HG03460 (cell line): ENCODE measurements at regions not wholly inside any gene's neighbourhood (a gene's known extent, or its start where the extent isn't known, plus 50 kb on each side); places are given as distances from the start of the nearest gene placed in this dataset.

Experiments used
- ATAC-seq: cut with Tn5 transposase; IDR thresholded peaks from one replicate; pipeline ENCODE4 v1.9.1; 2021; ENCODE audit not compliant: unreplicated experiment

DNA sequence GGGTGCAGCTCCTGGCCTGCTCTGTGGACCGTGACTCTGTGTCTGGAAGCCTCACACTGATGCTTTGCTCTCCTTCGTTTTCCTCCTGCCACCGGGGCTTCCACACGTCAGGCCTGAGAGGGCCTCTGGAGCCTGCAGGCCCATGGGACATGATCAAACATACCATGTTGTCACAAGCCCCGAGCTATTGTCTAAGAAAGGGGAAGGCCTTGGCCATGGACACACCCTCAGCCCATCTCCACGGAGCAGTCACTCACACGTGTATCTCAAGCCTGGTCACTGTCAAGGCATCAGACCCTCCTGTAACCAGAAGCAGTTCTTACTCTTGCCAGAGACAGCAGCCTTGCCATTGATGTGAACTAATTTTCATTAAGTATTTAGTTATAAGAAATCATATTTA, 814.1 kb upstream of the SALL3 start:
- no peak for ATAC-seq

DNA sequence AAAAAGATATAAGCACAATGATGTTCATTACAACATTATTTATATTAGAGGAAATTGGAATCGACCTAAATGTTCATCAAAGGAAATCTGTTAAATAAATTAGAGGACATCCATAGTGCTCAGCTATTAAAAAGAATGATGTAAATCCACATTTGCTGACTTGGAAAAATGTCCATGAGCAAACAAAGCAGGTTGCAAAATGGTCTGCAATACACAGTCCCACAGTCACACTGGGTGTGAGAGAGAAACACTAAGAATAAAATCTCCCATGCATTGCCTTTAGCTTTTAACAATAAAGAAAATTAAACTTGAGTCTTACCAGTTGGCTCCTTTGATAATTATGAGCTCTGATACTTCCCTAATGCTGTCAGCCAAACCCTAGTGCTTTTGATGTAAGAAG, 811.1 kb upstream of the SALL3 start:
- no peak for ATAC-seq

DNA sequence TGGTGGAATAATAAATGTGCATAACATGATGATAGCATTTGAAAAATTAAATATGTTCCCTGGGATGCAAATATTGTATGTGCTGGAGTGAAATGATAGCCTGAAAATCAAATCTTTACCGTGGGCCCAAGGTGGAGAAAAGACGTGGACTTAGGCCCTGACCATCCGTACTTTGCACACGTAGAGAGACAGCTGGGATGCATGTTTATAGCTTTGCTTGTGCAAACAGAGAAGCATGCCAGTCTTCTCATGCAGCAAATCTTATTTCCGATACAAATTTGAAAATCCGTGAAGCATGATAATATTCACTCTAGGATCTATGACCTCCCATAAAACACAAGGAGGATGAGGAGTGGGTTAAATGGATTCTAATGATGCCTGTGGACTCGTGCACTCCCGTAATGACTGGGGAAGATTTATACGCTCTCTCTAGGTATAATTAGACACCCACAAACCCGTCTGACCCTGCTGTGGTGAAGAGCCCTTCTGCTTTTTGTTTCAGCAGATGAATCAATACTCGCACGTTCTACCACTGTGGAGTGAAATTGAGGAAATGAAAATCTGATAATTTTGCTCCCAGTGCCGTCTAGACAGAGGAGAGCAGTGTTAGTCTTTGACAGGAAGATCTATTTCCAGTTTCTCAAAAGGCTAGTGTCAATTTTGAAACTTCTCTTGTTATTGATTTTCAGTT, 810.3 kb upstream of the SALL3 start:
- no peak for ATAC-seq

- ATAC-seq: no peak
Measured at GRCh38 chr18:78171954-78172353, 807.7 kb upstream of the SALL3 start.

GRCh38 chr18:78174737-78175136, 804.9 kb upstream of the SALL3 start:
- ATAC-seq: no peak

DNA sequence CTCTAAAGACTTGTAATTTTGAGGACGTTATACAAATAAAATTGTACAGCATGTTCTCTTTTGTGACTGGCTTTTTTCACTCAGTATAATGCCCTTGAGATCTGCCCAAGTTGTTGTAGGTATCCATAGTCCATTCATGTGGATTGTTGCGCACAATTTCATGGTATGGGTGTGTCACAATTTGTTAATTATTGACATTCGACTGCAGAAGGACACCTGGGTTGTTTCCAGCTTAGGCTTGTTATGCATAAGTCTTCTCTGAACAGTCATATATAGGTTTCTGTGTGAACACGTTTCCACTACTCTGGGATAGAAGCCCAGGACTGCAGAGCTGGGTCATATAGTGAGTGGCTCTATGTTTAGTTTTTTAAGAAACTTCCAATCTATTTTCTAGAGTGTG, 800.8 kb upstream of the SALL3 start:
- ATAC-seq: no peak

DNA sequence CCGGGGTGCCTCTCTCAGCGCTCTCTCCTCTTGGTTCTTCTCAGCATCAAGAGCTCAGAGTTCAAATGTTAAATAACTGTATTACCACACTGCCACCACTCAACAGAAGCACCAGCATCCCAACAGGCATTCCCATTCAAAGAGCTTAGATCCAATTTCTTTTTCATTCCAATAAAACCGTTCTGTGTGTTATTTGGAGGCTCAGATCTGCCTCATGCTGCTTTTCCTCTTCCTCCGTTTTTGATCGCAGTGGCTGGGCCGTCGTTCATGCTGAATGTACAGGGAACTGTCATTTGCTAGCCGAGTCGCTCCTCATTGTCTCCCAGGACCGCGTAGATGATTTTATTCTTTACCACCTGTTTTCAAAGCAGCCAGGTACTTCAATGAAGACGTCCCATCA, 798.9 kb upstream of the SALL3 start:
- ATAC-seq: no peak

DNA sequence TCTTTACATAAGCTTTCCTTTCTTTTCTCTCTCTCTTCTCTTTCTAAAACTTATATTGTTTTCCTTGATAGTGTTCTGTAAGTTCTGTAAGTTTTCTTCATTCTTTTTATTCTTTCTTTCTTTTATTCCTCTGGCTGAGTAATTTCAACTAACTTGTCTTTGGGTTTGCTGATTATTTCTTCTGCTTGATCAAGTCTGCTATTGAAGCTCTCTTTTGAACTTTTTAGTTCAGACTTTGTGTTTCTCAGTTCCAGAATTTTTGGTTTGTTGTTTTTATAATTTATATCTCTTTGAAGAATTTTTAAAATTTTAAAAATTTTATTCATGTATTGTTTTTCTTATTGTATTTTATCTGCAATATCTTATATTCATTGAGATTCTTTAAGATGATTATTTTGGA, 795.8 kb upstream of the SALL3 start:
- ATAC-seq: no peak

DNA sequence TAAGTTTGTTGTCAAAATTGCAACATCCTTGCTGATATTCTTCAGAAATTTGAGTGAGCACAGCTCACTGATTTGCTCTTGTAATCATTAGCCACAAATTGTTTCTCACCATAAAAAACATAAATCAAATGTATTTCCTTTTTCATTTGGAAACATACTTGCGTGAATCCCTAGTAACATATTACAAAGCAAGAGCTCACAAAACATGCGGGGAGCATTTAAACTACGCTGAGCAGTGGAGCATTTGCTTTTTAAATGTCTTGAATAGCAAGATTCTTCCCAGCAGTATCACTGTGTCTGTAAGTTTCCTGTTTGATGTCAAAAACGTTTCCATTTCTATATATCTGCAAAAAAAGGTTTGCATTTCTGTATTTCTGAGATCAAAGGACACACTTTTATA, 788.3 kb upstream of the SALL3 start:
- ATAC-seq: no peak

DNA sequence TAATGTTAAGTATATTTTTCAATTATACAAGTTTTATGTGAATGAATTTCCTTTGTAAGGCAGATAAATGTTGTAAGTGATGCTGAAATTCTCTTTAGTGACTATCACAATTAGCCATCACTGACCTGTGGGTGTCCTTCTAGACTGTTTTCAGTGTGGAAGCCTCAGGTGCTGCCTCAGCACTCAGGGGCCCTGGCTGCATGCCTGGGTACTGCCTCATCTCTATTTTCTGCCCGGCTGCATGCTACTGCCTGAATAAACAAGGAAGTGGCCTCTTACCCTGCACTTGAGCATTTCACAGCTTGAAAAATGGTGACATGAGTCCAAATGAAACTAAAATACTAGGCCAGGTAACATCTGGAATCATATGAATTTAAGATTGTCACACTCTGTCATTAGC, 787.6 kb upstream of the SALL3 start:
- no peak for ATAC-seq

DNA sequence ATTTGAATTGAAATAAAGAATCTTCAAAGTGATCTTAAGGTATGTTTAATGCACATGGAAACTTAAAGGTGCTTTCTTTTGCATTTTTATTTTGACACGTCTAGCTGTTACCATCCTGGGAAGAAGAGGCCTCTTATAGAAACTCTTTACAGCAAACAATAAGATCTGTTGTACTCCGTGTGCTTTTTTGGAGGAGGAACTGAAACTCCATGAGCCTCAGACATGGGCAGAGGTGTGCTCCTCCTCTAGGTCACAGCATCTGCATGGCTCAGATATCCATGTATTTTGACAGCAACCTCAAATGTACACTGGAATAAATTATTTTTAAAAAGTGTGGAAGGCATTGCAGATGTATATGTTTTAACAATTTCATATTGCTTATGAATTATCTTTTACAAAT, 783.3 kb upstream of the SALL3 start:
- no peak for ATAC-seq

DNA sequence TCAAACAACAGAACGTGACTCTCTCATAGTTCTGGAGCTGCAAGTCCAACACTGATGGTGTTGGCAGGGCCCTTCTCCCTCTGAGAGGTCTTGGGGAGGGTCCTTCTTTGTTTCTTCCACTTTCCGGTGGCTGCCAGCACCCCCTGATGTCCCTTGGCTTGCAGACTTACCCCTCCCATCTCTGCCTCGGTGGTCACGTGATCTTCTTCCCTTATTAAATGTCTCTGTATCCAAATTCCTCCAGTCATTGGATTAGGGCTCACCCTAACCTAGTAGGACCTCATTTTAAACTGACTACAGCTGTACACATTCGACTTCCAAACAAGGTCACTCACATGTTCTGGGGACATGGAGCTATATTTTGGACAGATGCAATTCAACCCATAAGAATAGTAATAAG, 780.6 kb upstream of the SALL3 start:
- ATAC-seq: no peak

- no peak for ATAC-seq
Measured at GRCh38 chr18:78199611-78200010, 780.0 kb upstream of the SALL3 start.

- ATAC-seq: no peak
Measured at GRCh38 chr18:78207942-78208341, 771.7 kb upstream of the SALL3 start.

GRCh38 chr18:78208461-78208860, 771.2 kb upstream of the SALL3 start:
- ATAC-seq: no peak

- no peak for ATAC-seq
Measured at GRCh38 chr18:78213361-78213994, 766.1 kb upstream of the SALL3 start.

DNA sequence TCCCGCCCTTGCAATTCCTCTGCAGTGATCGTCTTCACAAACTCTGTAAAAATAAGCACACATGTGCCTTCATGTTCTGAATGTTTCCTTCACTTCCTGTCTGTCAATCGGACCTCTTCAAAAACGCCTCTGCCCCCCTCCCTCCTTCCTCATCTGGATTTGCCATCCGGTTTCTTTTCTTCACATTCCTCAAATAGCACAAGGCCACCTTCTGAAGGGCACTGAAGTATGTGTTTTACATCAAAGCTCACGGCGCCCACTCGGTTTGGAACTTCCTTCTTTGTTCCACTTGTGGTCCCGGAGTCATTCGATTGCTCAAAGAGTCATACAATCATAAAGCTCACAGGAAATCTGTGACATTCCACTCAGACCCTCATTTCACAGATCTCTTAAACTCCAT, 758.1 kb upstream of the SALL3 start:
- no peak for ATAC-seq

- no peak for ATAC-seq
Measured at GRCh38 chr18:78228974-78229373, 750.6 kb upstream of the SALL3 start.

GRCh38 chr18:78230911-78231310, 748.7 kb upstream of the SALL3 start:
- no peak for ATAC-seq

DNA sequence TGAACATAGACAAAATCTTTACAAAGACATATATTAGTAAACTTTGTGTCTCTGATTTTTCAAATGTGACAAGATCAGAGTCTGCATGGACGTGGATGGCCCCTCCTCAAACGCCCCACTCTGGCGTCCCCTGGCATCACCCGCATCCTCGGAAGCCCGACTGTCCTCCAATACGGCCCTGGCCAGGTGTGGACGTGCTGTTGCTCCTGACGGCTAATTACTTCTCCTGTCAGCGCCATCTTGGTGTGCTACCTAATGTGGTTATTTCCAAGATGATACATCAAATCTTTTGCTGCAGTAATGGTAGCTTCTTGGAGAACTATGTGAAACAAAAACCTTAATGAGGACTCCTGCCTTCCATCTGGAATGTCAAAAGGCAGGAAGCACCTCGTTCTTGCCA, 747.4 kb upstream of the SALL3 start:
- no peak for ATAC-seq

DNA sequence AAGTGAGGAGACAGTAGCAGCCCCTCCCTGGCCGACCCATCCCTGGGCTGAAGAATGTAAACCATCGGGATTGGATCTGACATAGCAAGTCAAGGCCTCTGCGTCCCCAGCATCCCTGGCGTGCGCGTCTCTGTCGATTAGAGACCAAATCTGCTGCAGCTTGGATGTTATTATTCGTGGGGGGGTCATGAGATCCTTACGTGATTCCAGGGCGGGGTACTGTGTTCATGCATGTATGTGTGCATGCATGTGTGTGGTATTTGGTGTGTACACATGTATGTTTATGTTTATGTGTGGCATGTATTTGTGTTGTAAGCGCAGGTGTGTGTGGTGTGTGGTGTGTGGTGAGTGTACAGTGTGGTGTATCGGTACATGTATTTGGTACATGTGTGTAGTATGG, 741.8 kb upstream of the SALL3 start:
- no peak for ATAC-seq

- ATAC-seq: no peak
Measured at GRCh38 chr18:78238404-78239089, 741.1 kb upstream of the SALL3 start.

DNA sequence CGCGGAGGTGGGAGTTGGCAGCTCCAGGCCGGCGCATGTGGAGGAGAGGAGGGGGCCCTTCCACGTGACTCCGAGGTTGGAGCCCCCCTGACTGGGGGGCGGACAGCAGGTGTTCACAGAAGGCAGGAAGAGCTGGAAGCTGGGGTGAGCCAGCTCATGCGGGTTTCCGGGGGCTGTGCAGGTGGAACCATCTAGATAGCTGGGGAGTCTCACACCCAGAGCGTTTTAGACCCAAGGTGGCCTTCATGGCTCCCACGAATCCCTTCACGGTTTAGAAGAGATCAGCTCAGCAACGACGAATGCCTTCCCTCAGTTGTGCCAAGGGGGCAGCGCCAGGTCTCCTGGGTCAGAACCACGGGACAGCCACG, 740.5 kb upstream of the SALL3 start:
- no peak for ATAC-seq
